Breast epithelium (tissue), 4 donors: ENCODE measurements at regions not wholly inside any gene's neighbourhood (a gene's known extent, or its start where the extent isn't known, plus 50 kb on each side); places are given as distances from the start of the nearest gene placed in this dataset.

Experiments
- DNase-seq, 2 donors: peaks; one replicate each; pipeline ENCODE4 v3.0.0-alpha.2; 2019; ENCODE audit warnings: low spot score in 2 of 2
- H3K27ac ChIP-seq, 2 donors: fragments of 200-600 bp; sonication (generic) in 1 of 2; one replicate each; pipeline ENCODE4 v1.5.1; 2016 to 2019; ENCODE audit warnings: mild to moderate bottlenecking in 1 of 2
- H3K27me3 ChIP-seq, 2 donors: fragments of 200-600 bp; sonication (generic) in 1 of 2; one replicate each; pipeline versions ENCODE4 v1.5.1 to v1.6.0; 2017 to 2019; ENCODE audit warnings: control low read depth in 1 of 2, mild to moderate bottlenecking in 1 of 2
- H3K36me3 ChIP-seq: fragments of 200-600 bp; one replicate; pipeline ENCODE4 v1.5.1; 2019
- H3K4me1 ChIP-seq, 2 donors: fragments of 200-600 bp; sonication (generic); one replicate each; pipeline ENCODE4 v1.5.1; 2016 to 2019; ENCODE audit warnings: control low read depth in 1 of 2
- H3K4me3 ChIP-seq, 3 donors: fragments of 200-600 bp; sonication (generic); 1 replicate in 2 of 3; 2 replicates in 1 of 3; pipeline ENCODE4 v1.5.1; 2016 to 2019; ENCODE audit warnings: mild to moderate bottlenecking in 3 of 3, moderate library complexity in 2 of 3
- H3K9me3 ChIP-seq, 2 donors: fragments of 200-600 bp; sonication (generic) in 1 of 2; one replicate each; pipeline ENCODE4 v1.5.1; 2016 to 2019; ENCODE audit warnings: control low read depth in 1 of 2
- CTCF ChIP-seq, 3 donors: fragments of 450-650 bp; IDR thresholded peaks; one replicate each; pipeline ENCODE4 v1.5.1; 2016 to 2017; ENCODE audit warnings: antibody characterized with exemption in 3 of 3, mild to moderate bottlenecking in 3 of 3, moderate library complexity in 3 of 3
- POLR2A ChIP-seq: fragments of 450-650 bp; IDR thresholded peaks from one replicate; pipeline ENCODE4 v1.6.1; 2016; ENCODE audit warnings: antibody characterized with exemption, mild to moderate bottlenecking, moderate library complexity
- POLR2AphosphoS5 ChIP-seq, 3 donors: sonication (generic); formaldehyde crosslinking; IDR thresholded peaks; one replicate each; pipeline ENCODE4 v1.6.1; 2017; ENCODE audit warnings: antibody characterized with exemption in 3 of 3
- intact Hi-C: fragments of 100-400 bp; cut with DNase I; formaldehyde crosslinking; loops from one replicate; pipeline ENCODE4 v1.15.1; 2023; ENCODE audit warnings: low total_unique reads

- no peaks in the 10 kb centered on the region for H3K36me3 ChIP-seq
- H3K27ac ChIP-seq, result no peak overlapping the region
- no peaks in the 10 kb centered on the region for H3K4me1 ChIP-seq
- H3K9me3 ChIP-seq, result peaks cover 0 to 9% of the 10 kb centered on the region in 2 donors
- TF ChIP-seq POLR2AphosphoS5 (IDR thresholded peaks at IDR 0.05), result no peak
- TF ChIP-seq CTCF (IDR thresholded peaks at IDR 0.05), result no peak
- no peak for TF ChIP-seq POLR2A
- H3K27me3 ChIP-seq, result no peaks in the 10 kb centered on the region
- H3K4me3 ChIP-seq, result no peak overlapping the region
- DNase-seq, result no peak
- intact Hi-C loops, result no loop called here
Observed at GRCh38 chr3:74713977-74714376, 99.5 kb upstream of the CNTN3 start.

GRCh38 chr3:74711913-74712512 lies 97.6 kb upstream of the CNTN3 start:
- Histone ChIP-seq H3K9me3 (peaks cover 0 to 9% of the 10 kb centered on the region in 2 donors), H3K4me1 (no peaks in the 10 kb centered on the region), H3K4me3 (no peak overlapping the region), H3K27ac (no peak overlapping the region), H3K27me3 (no peaks in the 10 kb centered on the region), H3K36me3 (no peaks in the 10 kb centered on the region)
- no peak for DNase-seq
- intact Hi-C loops, result no loop called here
- TF ChIP-seq CTCF (IDR thresholded peaks at IDR 0.05) (no peak), POLR2A (no peak), POLR2AphosphoS5 (IDR thresholded peaks at IDR 0.05) (no peak)

GRCh38 chr3:74709951-74710350 lies 95.5 kb upstream of the CNTN3 start:
- DNase-seq, result no peak
- Histone ChIP-seq H3K27ac (no peak overlapping the region), H3K27me3 (no peaks in the 10 kb centered on the region), H3K4me3 (no peak overlapping the region), H3K36me3 (no peaks in the 10 kb centered on the region), H3K4me1 (no peaks in the 10 kb centered on the region), H3K9me3 (peaks cover 0 to 9% of the 10 kb centered on the region in 2 donors)
- intact Hi-C loops, result no loop called here
- no peak for TF ChIP-seq CTCF (IDR thresholded peaks at IDR 0.05)
- TF ChIP-seq POLR2AphosphoS5 (IDR thresholded peaks at IDR 0.05), result no peak
- TF ChIP-seq POLR2A, result no peak

- Histone ChIP-seq H3K4me1 (no peaks in the 10 kb centered on the region), H3K27ac (no peak overlapping the region), H3K36me3 (no peaks in the 10 kb centered on the region), H3K4me3 (no peak overlapping the region), H3K9me3 (no peaks in the 10 kb centered on the region), H3K27me3 (no peaks in the 10 kb centered on the region)
- intact Hi-C loops, result no loop called here
- TF ChIP-seq POLR2AphosphoS5 (IDR thresholded peaks at IDR 0.05) (no peak), POLR2A (no peak), CTCF (IDR thresholded peaks at IDR 0.05) (no peak)
- no peak for DNase-seq
Observed at GRCh38 chr3:74693696-74694393, 79.4 kb upstream of the CNTN3 start.

- Histone ChIP-seq H3K4me3 (no peak overlapping the region), H3K4me1 (no peaks in the 10 kb centered on the region), H3K36me3 (no peaks in the 10 kb centered on the region), H3K27ac (no peak overlapping the region), H3K27me3 (no peaks in the 10 kb centered on the region), H3K9me3 (no peaks in the 10 kb centered on the region)
- intact Hi-C loops, result no loop called here
- TF ChIP-seq POLR2A, result no peak
- TF ChIP-seq CTCF (IDR thresholded peaks at IDR 0.05), result no peak
- TF ChIP-seq POLR2AphosphoS5 (IDR thresholded peaks at IDR 0.05), result no peak
- DNase-seq, result no peak
Observed at GRCh38 chr3:74693251-74693650, 78.8 kb upstream of the CNTN3 start.
